ENCODE measurements at regions not wholly inside any gene's neighbourhood (a gene's known extent, or its start where the extent isn't known, plus 50 kb on each side); places are given as distances from the start of the nearest gene placed in this dataset.

DNA sequence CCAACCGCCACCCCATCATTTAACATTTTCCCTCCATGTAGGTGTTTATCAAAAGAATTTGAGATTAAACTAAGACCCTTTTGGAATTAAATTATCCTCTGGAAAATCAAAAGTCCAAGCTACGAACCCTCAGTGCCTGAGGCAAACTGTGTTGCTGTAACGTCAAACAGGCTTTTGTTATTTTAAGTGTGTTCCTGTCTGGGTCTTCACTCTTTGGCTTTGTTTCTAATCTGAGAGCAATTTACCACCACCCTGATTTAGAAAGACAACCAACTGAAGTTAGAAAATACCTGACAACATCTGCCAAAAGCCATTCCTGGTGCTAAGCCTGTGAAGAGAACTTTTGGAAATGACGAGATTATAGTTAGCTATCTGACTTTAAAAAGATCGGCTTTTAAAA, 199.9 kb downstream of the DIRAS2 start (continued):
- no peak for TF ChIP-seq NANOG (IDR thresholded peaks at IDR 0.05; ENCODE audit: borderline replicate concordance)

GRCh38 chr9:90444609-90445204, 197.9 kb downstream of the DIRAS2 start:
- no peak overlapping the region for H3K4me2 ChIP-seq
- peaks cover 18% of the 10 kb centered on the region for H3K4me1 Mint-ChIP-seq
- no peak overlapping the region for H3K27ac Mint-ChIP-seq
- H3K4me3 Mint-ChIP-seq, result no peak overlapping the region
- H3K79me2 ChIP-seq (replicated peaks; ENCODE audit: insufficient read depth), result no peaks in the 10 kb centered on the region
- no peaks in the 10 kb centered on the region for H4K20me1 ChIP-seq (replicated peaks; ENCODE audit: insufficient read depth)
- DNase-seq (ENCODE audit: low spot score) (no peak), ATAC-seq (no peak)
- H3K27me3 ChIP-seq (ENCODE audit: insufficient read depth), result no peaks in the 10 kb centered on the region
- peaks cover 25% of the 10 kb centered on the region for H3K4me1 ChIP-seq (ENCODE audit: insufficient read depth)
- H3F3A ChIP-seq (replicated peaks; ENCODE audit: low read depth), result no peaks in the 10 kb centered on the region
- no peaks in the 10 kb centered on the region; the same call in 2 of the 3 replicates for H3K36me3 Mint-ChIP-seq (ENCODE audit: low read depth)
- no peak overlapping the region for H2AFZ ChIP-seq
- no peak overlapping the region for H3K27ac ChIP-seq (ENCODE audit: low read depth)
- H3K9me2 ChIP-seq (ENCODE audit: insufficient read depth), result peaks cover 11% of the 10 kb centered on the region; the same call in 1 of the 2 replicates
- no peak for TF ChIP-seq STAT1 (IDR thresholded peaks at IDR 0.05; ENCODE audit: unreplicated experiment)
- no peak for TF ChIP-seq NANOG (IDR thresholded peaks at IDR 0.05; ENCODE audit: borderline replicate concordance)
- TF ChIP-seq, protein P1, sequence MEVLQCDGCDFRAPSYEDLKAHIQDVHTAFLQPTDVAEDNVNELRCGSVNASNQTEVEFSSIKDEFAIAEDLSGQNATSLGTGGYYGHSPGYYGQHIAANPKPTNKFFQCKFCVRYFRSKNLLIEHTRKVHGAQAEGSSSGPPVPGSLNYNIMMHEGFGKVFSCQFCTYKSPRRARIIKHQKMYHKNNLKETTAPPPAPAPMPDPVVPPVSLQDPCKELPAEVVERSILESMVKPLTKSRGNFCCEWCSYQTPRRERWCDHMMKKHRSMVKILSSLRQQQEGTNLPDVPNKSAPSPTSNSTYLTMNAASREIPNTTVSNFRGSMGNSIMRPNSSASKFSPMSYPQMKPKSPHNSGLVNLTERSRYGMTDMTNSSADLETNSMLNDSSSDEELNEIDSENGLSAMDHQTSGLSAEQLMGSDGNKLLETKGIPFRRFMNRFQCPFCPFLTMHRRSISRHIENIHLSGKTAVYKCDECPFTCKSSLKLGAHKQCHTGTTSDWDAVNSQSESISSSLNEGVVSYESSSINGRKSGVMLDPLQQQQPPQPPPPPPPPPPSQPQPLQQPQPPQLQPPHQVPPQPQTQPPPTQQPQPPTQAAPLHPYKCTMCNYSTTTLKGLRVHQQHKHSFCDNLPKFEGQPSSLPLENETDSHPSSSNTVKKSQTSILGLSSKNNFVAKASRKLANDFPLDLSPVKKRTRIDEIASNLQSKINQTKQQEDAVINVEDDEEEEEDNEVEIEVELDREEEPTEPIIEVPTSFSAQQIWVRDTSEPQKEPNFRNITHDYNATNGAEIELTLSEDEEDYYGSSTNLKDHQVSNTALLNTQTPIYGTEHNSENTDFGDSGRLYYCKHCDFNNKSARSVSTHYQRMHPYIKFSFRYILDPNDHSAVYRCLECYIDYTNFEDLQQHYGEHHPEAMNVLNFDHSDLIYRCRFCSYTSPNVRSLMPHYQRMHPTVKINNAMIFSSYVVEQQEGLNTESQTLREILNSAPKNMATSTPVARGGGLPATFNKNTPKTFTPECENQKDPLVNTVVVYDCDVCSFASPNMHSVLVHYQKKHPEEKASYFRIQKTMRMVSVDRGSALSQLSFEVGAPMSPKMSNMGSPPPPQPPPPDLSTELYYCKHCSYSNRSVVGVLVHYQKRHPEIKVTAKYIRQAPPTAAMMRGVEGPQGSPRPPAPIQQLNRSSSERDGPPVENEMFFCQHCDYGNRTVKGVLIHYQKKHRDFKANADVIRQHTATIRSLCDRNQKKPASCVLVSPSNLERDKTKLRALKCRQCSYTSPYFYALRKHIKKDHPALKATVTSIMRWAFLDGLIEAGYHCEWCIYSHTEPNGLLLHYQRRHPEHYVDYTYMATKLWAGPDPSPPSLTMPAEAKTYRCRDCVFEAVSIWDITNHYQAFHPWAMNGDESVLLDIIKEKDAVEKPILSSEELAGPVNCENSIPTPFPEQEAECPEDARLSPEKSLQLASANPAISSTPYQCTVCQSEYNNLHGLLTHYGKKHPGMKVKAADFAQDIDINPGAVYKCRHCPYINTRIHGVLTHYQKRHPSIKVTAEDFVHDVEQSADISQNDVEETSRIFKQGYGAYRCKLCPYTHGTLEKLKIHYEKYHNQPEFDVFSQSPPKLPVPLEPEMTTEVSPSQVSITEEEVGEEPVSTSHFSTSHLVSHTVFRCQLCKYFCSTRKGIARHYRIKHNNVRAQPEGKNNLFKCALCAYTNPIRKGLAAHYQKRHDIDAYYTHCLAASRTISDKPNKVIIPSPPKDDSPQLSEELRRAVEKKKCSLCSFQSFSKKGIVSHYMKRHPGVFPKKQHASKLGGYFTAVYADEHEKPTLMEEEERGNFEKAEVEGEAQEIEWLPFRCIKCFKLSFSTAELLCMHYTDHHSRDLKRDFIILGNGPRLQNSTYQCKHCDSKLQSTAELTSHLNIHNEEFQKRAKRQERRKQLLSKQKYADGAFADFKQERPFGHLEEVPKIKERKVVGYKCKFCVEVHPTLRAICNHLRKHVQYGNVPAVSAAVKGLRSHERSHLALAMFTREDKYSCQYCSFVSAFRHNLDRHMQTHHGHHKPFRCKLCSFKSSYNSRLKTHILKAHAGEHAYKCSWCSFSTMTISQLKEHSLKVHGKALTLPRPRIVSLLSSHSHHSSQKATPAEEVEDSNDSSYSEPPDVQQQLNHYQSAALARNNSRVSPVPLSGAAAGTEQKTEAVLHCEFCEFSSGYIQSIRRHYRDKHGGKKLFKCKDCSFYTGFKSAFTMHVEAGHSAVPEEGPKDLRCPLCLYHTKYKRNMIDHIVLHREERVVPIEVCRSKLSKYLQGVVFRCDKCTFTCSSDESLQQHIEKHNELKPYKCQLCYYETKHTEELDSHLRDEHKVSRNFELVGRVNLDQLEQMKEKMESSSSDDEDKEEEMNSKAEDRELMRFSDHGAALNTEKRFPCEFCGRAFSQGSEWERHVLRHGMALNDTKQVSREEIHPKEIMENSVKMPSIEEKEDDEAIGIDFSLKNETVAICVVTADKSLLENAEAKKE (CRISPR knock-in tag; IDR thresholded peaks at IDR 0.05), result no peak
- TF ChIP-seq, protein P2, sequence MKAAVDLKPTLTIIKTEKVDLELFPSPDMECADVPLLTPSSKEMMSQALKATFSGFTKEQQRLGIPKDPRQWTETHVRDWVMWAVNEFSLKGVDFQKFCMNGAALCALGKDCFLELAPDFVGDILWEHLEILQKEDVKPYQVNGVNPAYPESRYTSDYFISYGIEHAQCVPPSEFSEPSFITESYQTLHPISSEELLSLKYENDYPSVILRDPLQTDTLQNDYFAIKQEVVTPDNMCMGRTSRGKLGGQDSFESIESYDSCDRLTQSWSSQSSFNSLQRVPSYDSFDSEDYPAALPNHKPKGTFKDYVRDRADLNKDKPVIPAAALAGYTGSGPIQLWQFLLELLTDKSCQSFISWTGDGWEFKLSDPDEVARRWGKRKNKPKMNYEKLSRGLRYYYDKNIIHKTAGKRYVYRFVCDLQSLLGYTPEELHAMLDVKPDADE (IDR thresholded peaks at IDR 0.05), result no peak
- TF ChIP-seq REST (IDR thresholded peaks at IDR 0.05; ENCODE audit: unreplicated experiment), result no peak
- TF ChIP-seq CREB1 (CRISPR knock-in tag; IDR thresholded peaks at IDR 0.05; ENCODE audit: low read depth), result no peak
- TF ChIP-seq POLR2AphosphoS5 (IDR thresholded peaks at IDR 0.05; ENCODE audit: low read depth), result no peak
- no peak for TF ChIP-seq EZH2 (IDR thresholded peaks at IDR 0.05; ENCODE audit: low read depth, unreplicated experiment)
- TF ChIP-seq CTCF (conservative IDR thresholded peaks at IDR 0.05; ENCODE audit: low read depth in 2 of 2), result no peak
- H3K27me3 Mint-ChIP-seq (ENCODE audit: insufficient read depth, low read depth, poor library complexity), result no peaks in the 10 kb centered on the region
- H3K4me3 ChIP-seq, result no peak overlapping the region
- peaks cover 6% of the 10 kb centered on the region; the same call in 2 of the 3 replicates for H3K9me3 Mint-ChIP-seq
- no peaks in the 10 kb centered on the region for H3K36me3 ChIP-seq (ENCODE audit: insufficient read depth)

Data from GM23338 (cell line).